Astrocyte (in vitro differentiated cells and primary cell): ENCODE measurements at regions not wholly inside any gene's neighbourhood (a gene's known extent, or its start where the extent isn't known, plus 50 kb on each side); places are given as distances from the start of the nearest gene placed in this dataset.

Source experiments
- DNase-seq: peaks from one replicate; pipeline ENCODE4 v3.0.0-alpha.2; 2010; ENCODE audit warnings: low read depth
- FAIRE-seq: peaks from 2 replicates; lab custom pipeline; 2011; peaks lifted over from hg19 to GRCh38; lab: Jason Lieb, UNC
- H2AFZ ChIP-seq: 2 replicates; pipeline ENCODE4 v1.6.0; 2012; ENCODE audit warnings: low read depth, low read length, inconsistent platforms
- H3K27ac ChIP-seq: 2 replicates; pipeline ENCODE4 v1.5.1; 2011; ENCODE audit warnings: low read depth, low read length, inconsistent platforms
- H3K27me3 ChIP-seq: 2 replicates; pipeline ENCODE4 v1.6.0; 2011; ENCODE audit warnings: low read length, inconsistent platforms; ENCODE audit not compliant: insufficient read depth
- H3K36me3 ChIP-seq: 2 replicates; pipeline ENCODE4 v1.5.1; 2011; ENCODE audit warnings: low read length, inconsistent platforms; ENCODE audit not compliant: insufficient read depth
- H3K4me1 ChIP-seq: 2 replicates; pipeline ENCODE4 v1.5.1; 2011; ENCODE audit warnings: low read length, inconsistent platforms; ENCODE audit not compliant: insufficient read depth
- H3K4me2 ChIP-seq: 2 replicates; pipeline ENCODE4 v1.6.0; 2012; ENCODE audit warnings: low read length, inconsistent platforms
- H3K4me3 ChIP-seq: 2 replicates; pipeline ENCODE4 v1.5.1; 2011; ENCODE audit warnings: low read depth, mild to moderate bottlenecking, low read length, inconsistent platforms; ENCODE audit not compliant: insufficient read depth
- H3K79me2 ChIP-seq: 2 replicates; pipeline ENCODE4 v1.6.0; 2012; ENCODE audit warnings: mild to moderate bottlenecking, low read length, inconsistent platforms; ENCODE audit not compliant: insufficient read depth
- H3K9ac ChIP-seq: 2 replicates; pipeline ENCODE4 v1.6.0; 2012; ENCODE audit warnings: mild to moderate bottlenecking, low read length, inconsistent platforms
- H3K9me3 ChIP-seq: 2 replicates; pipeline ENCODE4 v1.5.1; 2012; ENCODE audit warnings: low read depth, mild to moderate bottlenecking, low read length, inconsistent platforms; ENCODE audit not compliant: insufficient read depth
- H4K20me1 ChIP-seq: 2 replicates; pipeline ENCODE4 v1.6.0; 2012; ENCODE audit warnings: low read length, inconsistent platforms; ENCODE audit not compliant: insufficient read depth
- H3K27ac Mint-ChIP-seq: one replicate; pipeline ENCODE4 v1.8.0; 2021; ENCODE audit warnings: mild to moderate bottlenecking, mixed read lengths; ENCODE audit not compliant: unreplicated experiment
- H3K27me3 Mint-ChIP-seq: one replicate; pipeline ENCODE4 v1.8.0; 2021; ENCODE audit warnings: low read depth, mixed read lengths; ENCODE audit not compliant: unreplicated experiment
- H3K36me3 Mint-ChIP-seq: one replicate; pipeline ENCODE4 v1.8.0; 2021; ENCODE audit warnings: low read depth, mixed read lengths; ENCODE audit not compliant: unreplicated experiment
- H3K4me1 Mint-ChIP-seq: one replicate; pipeline ENCODE4 v1.8.0; 2021; ENCODE audit warnings: low read depth, mixed read lengths; ENCODE audit not compliant: unreplicated experiment
- H3K4me3 Mint-ChIP-seq: one replicate; pipeline ENCODE4 v1.8.0; 2021; ENCODE audit warnings: mild to moderate bottlenecking, moderate library complexity, mixed read lengths; ENCODE audit not compliant: unreplicated experiment
- H3K9me3 Mint-ChIP-seq: one replicate; pipeline ENCODE4 v1.8.0; 2021; ENCODE audit warnings: mild to moderate bottlenecking, mixed read lengths; ENCODE audit not compliant: unreplicated experiment
- CTCF ChIP-seq: IDR thresholded peaks from 2 replicates; pipeline ENCODE4 v1.5.1; 2011; ENCODE audit warnings: low read depth, mild to moderate bottlenecking, inconsistent platforms, low read length, moderate library complexity; ENCODE audit not compliant: insufficient read depth
- EZH2 ChIP-seq: IDR thresholded peaks from 2 replicates; pipeline ENCODE4 v1.6.1; 2012; ENCODE audit warnings: mild to moderate bottlenecking, low read length, inconsistent platforms; ENCODE audit not compliant: insufficient read depth

DNA sequence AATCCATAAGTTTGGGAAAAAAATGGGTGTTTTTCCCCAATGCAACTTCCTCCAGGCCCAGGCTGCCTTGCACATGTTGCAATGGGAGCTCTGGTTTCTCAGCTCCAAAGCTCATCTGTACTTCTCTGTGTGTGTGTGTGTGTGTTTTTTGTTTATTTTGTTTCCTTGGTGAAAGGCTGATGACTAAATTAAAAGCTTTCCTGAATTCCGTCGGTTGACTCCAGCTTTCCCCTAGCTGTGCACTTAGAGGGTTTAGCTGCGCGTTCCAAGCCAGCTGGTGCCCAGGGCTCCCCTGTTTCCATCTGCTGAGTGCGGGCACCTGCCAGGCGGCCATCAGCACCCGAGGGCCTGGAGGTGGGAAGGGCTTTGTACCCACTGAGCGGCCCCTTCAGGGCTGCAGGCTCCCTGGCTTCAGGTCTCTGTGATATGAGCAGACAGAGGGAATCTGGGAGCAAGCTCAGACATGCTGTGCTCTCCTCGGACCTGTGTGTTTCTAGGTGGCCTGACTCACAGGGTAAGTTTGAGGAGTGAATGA, 129.1 kb upstream of the SOX1 start:
- Mint-ChIP-seq H3K4me3 (no peak overlapping the region), H3K4me1 (peaks cover 8% of the 10 kb centered on the region), H3K27me3 (peaks cover 25% of the 10 kb centered on the region), H3K27ac (peak overlapping the region; percentile 50), H3K9me3 (peaks cover 9% of the 10 kb centered on the region), H3K36me3 (no peaks in the 10 kb centered on the region)
- FAIRE-seq = no peak
- no peaks in the 10 kb centered on the region for H3K9me3 ChIP-seq
- H4K20me1 ChIP-seq = no peaks in the 10 kb centered on the region
- H3K27ac ChIP-seq = no peak overlapping the region
- no peak for DNase-seq
- no peak overlapping the region for H2AFZ ChIP-seq
- H3K9ac ChIP-seq = no peak overlapping the region
- no peak overlapping the region for H3K4me3 ChIP-seq
- H3K79me2 ChIP-seq = no peaks in the 10 kb centered on the region
- H3K27me3 ChIP-seq = no peaks in the 10 kb centered on the region
- H3K4me2 ChIP-seq = no peak overlapping the region
- TF ChIP-seq EZH2 (no peak), CTCF (no peak)
- no peaks in the 10 kb centered on the region for H3K36me3 ChIP-seq
- H3K4me1 ChIP-seq = no peaks in the 10 kb centered on the region

GRCh38 chr13:111938741-111939665, 127.9 kb upstream of the SOX1 start:
- no peak overlapping the region for H3K4me3 Mint-ChIP-seq
- no peak overlapping the region for H3K27ac ChIP-seq
- no peak overlapping the region for H3K4me2 ChIP-seq
- no peaks in the 10 kb centered on the region for H4K20me1 ChIP-seq
- no peaks in the 10 kb centered on the region for H3K36me3 Mint-ChIP-seq
- no peak for TF ChIP-seq EZH2
- no peaks in the 10 kb centered on the region for H3K9me3 ChIP-seq
- no peak overlapping the region for H3K27ac Mint-ChIP-seq
- no peaks in the 10 kb centered on the region for H3K79me2 ChIP-seq
- H3K4me1 Mint-ChIP-seq = peaks cover 8% of the 10 kb centered on the region
- H3K9ac ChIP-seq = no peak overlapping the region
- peaks cover 31% of the 10 kb centered on the region for H3K27me3 Mint-ChIP-seq
- H2AFZ ChIP-seq = no peak overlapping the region
- H3K27me3 ChIP-seq = no peaks in the 10 kb centered on the region
- no peak for DNase-seq
- no peak overlapping the region for H3K4me3 ChIP-seq
- no peaks in the 10 kb centered on the region for H3K4me1 ChIP-seq
- H3K36me3 ChIP-seq = no peaks in the 10 kb centered on the region
- H3K9me3 Mint-ChIP-seq = peaks cover 7% of the 10 kb centered on the region
- no peak for FAIRE-seq

- Histone ChIP-seq H2AFZ (no peak overlapping the region), H4K20me1 (no peaks in the 10 kb centered on the region), H3K4me3 (no peak overlapping the region), H3K9me3 (peaks cover 4% of the 10 kb centered on the region), H3K4me1 (no peaks in the 10 kb centered on the region), H3K79me2 (no peaks in the 10 kb centered on the region), H3K9ac (no peak overlapping the region), H3K4me2 (no peak overlapping the region), H3K27ac (no peak overlapping the region), H3K36me3 (no peaks in the 10 kb centered on the region), H3K27me3 (no peaks in the 10 kb centered on the region)
- peaks cover 7% of the 10 kb centered on the region for H3K9me3 Mint-ChIP-seq
- no peak overlapping the region for H3K4me3 Mint-ChIP-seq
- DNase-seq (no peak), FAIRE-seq (no peak)
- TF ChIP-seq EZH2 (no peak), CTCF (no peak)
- no peaks in the 10 kb centered on the region for H3K36me3 Mint-ChIP-seq
- H3K27ac Mint-ChIP-seq = no peak overlapping the region
- H3K27me3 Mint-ChIP-seq = peaks cover 32% of the 10 kb centered on the region
- H3K4me1 Mint-ChIP-seq = peaks cover 8% of the 10 kb centered on the region
Observed at GRCh38 chr13:111939666-111940278, 127.2 kb upstream of the SOX1 start.
